ENCODE measurements at regions not wholly inside any gene's neighbourhood (a gene's known extent, or its start where the extent isn't known, plus 50 kb on each side); places are given as distances from the start of the nearest gene placed in this dataset.

DNA sequence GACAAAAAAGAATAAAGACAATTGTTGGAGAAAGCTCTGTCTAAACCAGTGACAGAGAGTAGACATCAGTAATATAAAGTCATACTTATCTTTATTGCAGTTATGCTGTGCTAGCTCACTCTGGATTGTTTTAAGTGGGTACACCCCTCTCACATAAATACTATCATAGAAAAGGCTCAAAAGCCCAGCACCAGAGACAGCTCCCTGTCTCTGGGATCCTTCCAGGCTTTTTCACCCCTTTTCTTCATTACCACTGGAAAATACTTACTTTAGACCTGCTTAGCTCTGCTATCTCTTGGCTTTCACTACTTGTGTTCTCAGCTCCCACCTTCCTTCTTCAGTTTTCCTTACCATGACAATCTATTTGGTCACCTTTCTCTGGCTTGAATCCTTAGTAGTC lies 259.1 kb upstream of the MINDY3 start:
- Histone ChIP-seq H3K27me3 (replicated peaks; ENCODE audit: insufficient read depth, low read length) (no peaks in the 10 kb centered on the region), H4K20me1 (ENCODE audit: insufficient read depth, low read length) (no peaks in the 10 kb centered on the region)
- DNase-seq = no peak

DNA sequence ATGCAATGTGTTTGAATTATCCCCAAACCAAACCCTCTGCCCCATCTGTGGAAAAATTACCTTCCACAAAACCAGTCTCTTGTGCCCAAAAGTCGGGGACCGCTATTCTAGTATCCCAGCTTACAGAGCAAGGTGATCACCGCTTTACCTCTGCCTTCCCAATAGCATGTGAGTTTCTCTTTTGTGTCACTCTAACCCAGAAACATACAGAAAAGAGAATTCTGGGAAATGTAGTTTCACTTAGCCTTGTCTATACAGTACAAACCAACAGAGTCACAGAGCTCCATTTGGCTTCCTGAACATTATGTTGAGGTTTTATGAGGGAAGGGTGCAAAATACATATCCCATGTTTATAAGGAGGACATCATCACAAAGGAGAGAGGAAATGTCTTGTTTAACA lies 260.3 kb upstream of the MINDY3 start:
- TF ChIP-seq EZH2 (optimal IDR thresholded peaks at IDR 0.05; ENCODE audit: low read depth, low read length) = no peak
- TF ChIP-seq EZH2phosphoT487 (IDR thresholded peaks at IDR 0.05; ENCODE audit: low read length) = no peak
- TF ChIP-seq, protein P1, sequence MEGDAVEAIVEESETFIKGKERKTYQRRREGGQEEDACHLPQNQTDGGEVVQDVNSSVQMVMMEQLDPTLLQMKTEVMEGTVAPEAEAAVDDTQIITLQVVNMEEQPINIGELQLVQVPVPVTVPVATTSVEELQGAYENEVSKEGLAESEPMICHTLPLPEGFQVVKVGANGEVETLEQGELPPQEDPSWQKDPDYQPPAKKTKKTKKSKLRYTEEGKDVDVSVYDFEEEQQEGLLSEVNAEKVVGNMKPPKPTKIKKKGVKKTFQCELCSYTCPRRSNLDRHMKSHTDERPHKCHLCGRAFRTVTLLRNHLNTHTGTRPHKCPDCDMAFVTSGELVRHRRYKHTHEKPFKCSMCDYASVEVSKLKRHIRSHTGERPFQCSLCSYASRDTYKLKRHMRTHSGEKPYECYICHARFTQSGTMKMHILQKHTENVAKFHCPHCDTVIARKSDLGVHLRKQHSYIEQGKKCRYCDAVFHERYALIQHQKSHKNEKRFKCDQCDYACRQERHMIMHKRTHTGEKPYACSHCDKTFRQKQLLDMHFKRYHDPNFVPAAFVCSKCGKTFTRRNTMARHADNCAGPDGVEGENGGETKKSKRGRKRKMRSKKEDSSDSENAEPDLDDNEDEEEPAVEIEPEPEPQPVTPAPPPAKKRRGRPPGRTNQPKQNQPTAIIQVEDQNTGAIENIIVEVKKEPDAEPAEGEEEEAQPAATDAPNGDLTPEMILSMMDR (IDR thresholded peaks at IDR 0.05; ENCODE audit: low read length) = no peak
- Histone ChIP-seq H3K4me2 (ENCODE audit: low read depth, low read length) (no peak overlapping the region), H4K20me1 (ENCODE audit: insufficient read depth, low read length) (no peaks in the 10 kb centered on the region), H2AFZ (ENCODE audit: low read length) (no peak overlapping the region), H3K9me3 (replicated peaks; ENCODE audit: insufficient read depth, low read length) (no peaks in the 10 kb centered on the region), H3F3A (ENCODE audit: insufficient read depth, low read length) (no peaks in the 10 kb centered on the region), H3K9ac (ENCODE audit: low read length) (no peak overlapping the region), H3K4me1 (ENCODE audit: low read length) (no peaks in the 10 kb centered on the region), H3K27ac (ENCODE audit: low read length) (no peak overlapping the region), H3K9me2 (replicated peaks; ENCODE audit: insufficient read depth, low read length) (no peaks in the 10 kb centered on the region), H3K4me3 (ENCODE audit: low read length) (no peak overlapping the region), H3K36me3 (replicated peaks; ENCODE audit: insufficient read depth, low read length) (no peaks in the 10 kb centered on the region), H3K27me3 (replicated peaks; ENCODE audit: insufficient read depth, low read length) (no peaks in the 10 kb centered on the region), H3K79me2 (ENCODE audit: low read length) (no peaks in the 10 kb centered on the region)
- DNase-seq = no peak

More for the DNA sequence above, 259.1 kb upstream of the MINDY3 start:
- no peak for TF ChIP-seq EZH2 (optimal IDR thresholded peaks at IDR 0.05; ENCODE audit: low read depth, low read length)
- TF ChIP-seq EZH2phosphoT487 (IDR thresholded peaks at IDR 0.05; ENCODE audit: low read length) = no peak
- TF ChIP-seq, protein P1 (IDR thresholded peaks at IDR 0.05; ENCODE audit: low read length) = no peak
- Histone ChIP-seq H3K4me2 (ENCODE audit: low read depth, low read length) (no peak overlapping the region), H3K9ac (ENCODE audit: low read length) (no peak overlapping the region), H3K27ac (ENCODE audit: low read length) (no peak overlapping the region), H3K36me3 (replicated peaks; ENCODE audit: insufficient read depth, low read length) (no peaks in the 10 kb centered on the region), H3K4me1 (ENCODE audit: low read length) (no peaks in the 10 kb centered on the region), H3K4me3 (ENCODE audit: low read length) (no peak overlapping the region), H3K9me3 (replicated peaks; ENCODE audit: insufficient read depth, low read length) (no peaks in the 10 kb centered on the region), H3K9me2 (replicated peaks; ENCODE audit: insufficient read depth, low read length) (no peaks in the 10 kb centered on the region), H3F3A (ENCODE audit: insufficient read depth, low read length) (no peaks in the 10 kb centered on the region), H3K79me2 (ENCODE audit: low read length) (no peaks in the 10 kb centered on the region), H2AFZ (ENCODE audit: low read length) (no peak overlapping the region)

DNA sequence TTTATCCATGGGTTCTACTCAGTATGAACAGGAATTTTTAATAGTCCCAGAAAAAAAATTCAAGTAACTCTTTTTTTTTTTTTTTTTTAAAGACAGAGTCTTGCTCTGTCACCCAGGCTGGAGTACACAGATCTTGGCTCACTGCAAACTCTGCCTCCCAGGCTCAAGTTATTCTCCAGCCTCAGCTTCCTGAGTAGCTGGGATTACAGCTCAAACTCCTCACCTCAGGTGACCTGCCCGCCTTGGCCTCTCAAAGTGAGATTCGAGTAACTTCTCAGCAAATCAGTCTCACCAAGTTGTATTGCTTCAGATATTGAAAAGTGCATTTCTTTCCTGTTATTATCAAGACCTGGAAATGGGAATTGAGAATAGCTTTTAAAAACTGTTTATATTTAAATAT lies 281.2 kb upstream of the MINDY3 start:
- no peaks in the 10 kb centered on the region for H3K79me2 ChIP-seq (ENCODE audit: low read length)
- H3F3A ChIP-seq (ENCODE audit: insufficient read depth, low read length) = no peaks in the 10 kb centered on the region
- DNase-seq = no peak
- no peak overlapping the region for H3K9ac ChIP-seq (ENCODE audit: low read length)
- no peaks in the 10 kb centered on the region for H4K20me1 ChIP-seq (ENCODE audit: insufficient read depth, low read length)
- no peaks in the 10 kb centered on the region for H3K9me2 ChIP-seq (replicated peaks; ENCODE audit: insufficient read depth, low read length)
- H3K4me1 ChIP-seq (ENCODE audit: low read length) = no peaks in the 10 kb centered on the region
- no peaks in the 10 kb centered on the region for H3K36me3 ChIP-seq (replicated peaks; ENCODE audit: insufficient read depth, low read length)
- no peaks in the 10 kb centered on the region for H3K27me3 ChIP-seq (replicated peaks; ENCODE audit: insufficient read depth, low read length)
- no peak overlapping the region for H3K4me3 ChIP-seq (ENCODE audit: low read length)
- H3K27ac ChIP-seq (ENCODE audit: low read length) = no peak overlapping the region
- H3K4me2 ChIP-seq (ENCODE audit: low read depth, low read length) = no peak overlapping the region
- TF ChIP-seq EZH2phosphoT487 (IDR thresholded peaks at IDR 0.05; ENCODE audit: low read length) = no peak
- TF ChIP-seq EZH2 (optimal IDR thresholded peaks at IDR 0.05; ENCODE audit: low read depth, low read length) = no peak
- TF ChIP-seq, protein P1 (IDR thresholded peaks at IDR 0.05; ENCODE audit: low read length) = no peak
- H2AFZ ChIP-seq (ENCODE audit: low read length) = no peak overlapping the region
- no peaks in the 10 kb centered on the region for H3K9me3 ChIP-seq (replicated peaks; ENCODE audit: insufficient read depth, low read length)
